ENCODE measurements at regions not wholly inside any gene's neighbourhood (a gene's known extent, or its start where the extent isn't known, plus 50 kb on each side); places are given as distances from the start of the nearest gene placed in this dataset.
"Not testable (repeated sequence)": the region's sequence is repeated elsewhere in the genome, so short reads cannot be mapped to it uniquely, and the experiment has no call there.

DNA sequence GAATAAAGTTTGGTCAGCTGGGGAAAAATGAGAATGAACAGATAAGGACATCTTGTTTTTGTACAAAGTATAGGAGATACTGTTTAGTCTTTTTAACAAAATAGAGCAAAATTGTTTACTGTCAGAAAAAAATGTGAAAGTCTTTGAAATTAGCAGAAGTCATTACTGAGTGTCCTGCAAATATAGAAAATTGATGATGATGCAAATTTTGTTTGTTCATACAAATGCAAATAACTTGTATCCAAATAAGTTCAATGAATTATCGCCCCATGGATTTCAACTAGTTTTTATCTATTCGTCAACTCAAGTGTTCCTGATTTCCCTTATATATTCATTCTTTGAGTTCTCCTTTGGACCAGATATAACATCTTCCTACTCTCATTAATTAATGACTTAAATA, 378.0 kb upstream of the SGO1 start:
- Histone ChIP-seq H3K27me3 (no peaks in the 10 kb centered on the region), H3K4me1 (no peaks in the 10 kb centered on the region), H3K4me3 (no peak overlapping the region), H3K9me3 (peaks cover 0 to 2% of the 10 kb centered on the region in 2 donors), H3K36me3 (no peaks in the 10 kb centered on the region), H3K27ac (no peak overlapping the region)
- DNase-seq (no peak), ATAC-seq (no peak)
- intact Hi-C loops (cut with DNase I): no loop called here
- TF ChIP-seq, protein P1, sequence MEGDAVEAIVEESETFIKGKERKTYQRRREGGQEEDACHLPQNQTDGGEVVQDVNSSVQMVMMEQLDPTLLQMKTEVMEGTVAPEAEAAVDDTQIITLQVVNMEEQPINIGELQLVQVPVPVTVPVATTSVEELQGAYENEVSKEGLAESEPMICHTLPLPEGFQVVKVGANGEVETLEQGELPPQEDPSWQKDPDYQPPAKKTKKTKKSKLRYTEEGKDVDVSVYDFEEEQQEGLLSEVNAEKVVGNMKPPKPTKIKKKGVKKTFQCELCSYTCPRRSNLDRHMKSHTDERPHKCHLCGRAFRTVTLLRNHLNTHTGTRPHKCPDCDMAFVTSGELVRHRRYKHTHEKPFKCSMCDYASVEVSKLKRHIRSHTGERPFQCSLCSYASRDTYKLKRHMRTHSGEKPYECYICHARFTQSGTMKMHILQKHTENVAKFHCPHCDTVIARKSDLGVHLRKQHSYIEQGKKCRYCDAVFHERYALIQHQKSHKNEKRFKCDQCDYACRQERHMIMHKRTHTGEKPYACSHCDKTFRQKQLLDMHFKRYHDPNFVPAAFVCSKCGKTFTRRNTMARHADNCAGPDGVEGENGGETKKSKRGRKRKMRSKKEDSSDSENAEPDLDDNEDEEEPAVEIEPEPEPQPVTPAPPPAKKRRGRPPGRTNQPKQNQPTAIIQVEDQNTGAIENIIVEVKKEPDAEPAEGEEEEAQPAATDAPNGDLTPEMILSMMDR (IDR thresholded peaks at IDR 0.05): no peak

DNA sequence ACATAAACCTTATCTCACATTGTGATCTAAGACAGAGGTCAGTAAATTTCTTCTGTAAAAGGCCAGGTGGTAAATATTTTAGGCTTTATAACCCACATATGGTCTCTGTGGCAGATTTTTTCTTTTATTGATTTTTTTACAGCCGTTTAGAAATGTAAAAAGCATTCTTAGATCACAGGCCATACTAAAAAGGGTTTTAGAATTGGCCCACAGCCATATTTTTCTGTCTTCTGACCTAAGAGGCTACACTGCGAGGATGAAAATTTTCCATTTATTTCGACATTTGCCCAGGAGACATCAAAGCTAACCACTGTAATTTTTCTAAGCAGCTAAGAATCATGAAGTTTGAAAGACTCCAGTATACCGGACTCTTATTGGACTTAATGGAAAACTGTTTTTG, 377.2 kb upstream of the SGO1 start:
- no peak for DNase-seq
- Histone ChIP-seq H3K9me3 (peaks cover 0 to 2% of the 10 kb centered on the region in 2 donors), H3K27ac (no peak overlapping the region), H3K4me1 (no peaks in the 10 kb centered on the region), H3K36me3 (no peaks in the 10 kb centered on the region), H3K4me3 (no peak overlapping the region), H3K27me3 (no peaks in the 10 kb centered on the region)
- intact Hi-C loops (cut with DNase I): no loop called here
- TF ChIP-seq, protein P1 (IDR thresholded peaks at IDR 0.05): no peak
- no peak for ATAC-seq

GRCh38 chr3:20561166-20561565, 375.2 kb upstream of the SGO1 start:
- no peak overlapping the region for H3K4me3 ChIP-seq
- H3K36me3 ChIP-seq: no peaks in the 10 kb centered on the region
- TF ChIP-seq, protein P1 (IDR thresholded peaks at IDR 0.05): no peak
- H3K27me3 ChIP-seq: no peaks in the 10 kb centered on the region
- peaks cover 0 to 2% of the 10 kb centered on the region in 2 donors for H3K9me3 ChIP-seq
- ATAC-seq (no peak), DNase-seq (no peak)
- intact Hi-C loops (cut with DNase I): no loop called here
- no peaks in the 10 kb centered on the region for H3K4me1 ChIP-seq
- H3K27ac ChIP-seq: no peak overlapping the region

GRCh38 chr3:20560446-20560845, 374.4 kb upstream of the SGO1 start:
- intact Hi-C loops (cut with DNase I); DNase-seq; H3K9me3 ChIP-seq; H3K36me3 ChIP-seq; H3K4me3 ChIP-seq; H3K4me1 ChIP-seq; ATAC-seq; H3K27ac ChIP-seq; H3K27me3 ChIP-seq: not testable (repeated sequence)

GRCh38 chr3:20558161-20558560, 372.2 kb upstream of the SGO1 start:
- Histone ChIP-seq H3K27ac (no peak overlapping the region), H3K4me1 (no peaks in the 10 kb centered on the region), H3K27me3 (no peaks in the 10 kb centered on the region), H3K4me3 (no peak overlapping the region), H3K36me3 (no peaks in the 10 kb centered on the region), H3K9me3 (no peaks in the 10 kb centered on the region)
- TF ChIP-seq, protein P1 (IDR thresholded peaks at IDR 0.05): no peak
- ATAC-seq (no peak), DNase-seq (no peak)
- intact Hi-C loops (cut with DNase I): no loop called here

GRCh38 chr3:20556661-20557060, 370.7 kb upstream of the SGO1 start:
- ATAC-seq (no peak), DNase-seq (no peak)
- no peak overlapping the region for H3K27ac ChIP-seq
- TF ChIP-seq, protein P1 (IDR thresholded peaks at IDR 0.05): no peak
- no peaks in the 10 kb centered on the region for H3K27me3 ChIP-seq
- intact Hi-C loops (cut with DNase I): no loop called here
- H3K4me1 ChIP-seq: no peaks in the 10 kb centered on the region
- H3K4me3 ChIP-seq: no peak overlapping the region
- H3K36me3 ChIP-seq: no peaks in the 10 kb centered on the region
- peaks cover 0 to 4% of the 10 kb centered on the region in 2 donors for H3K9me3 ChIP-seq

Data from left lung (tissue), 4 donors.